Glomerular visceral epithelial cell (primary cell): ENCODE measurements at regions not wholly inside any gene's neighbourhood (a gene's known extent, or its start where the extent isn't known, plus 50 kb on each side); places are given as distances from the start of the nearest gene placed in this dataset.
"Not testable (repeated sequence)": the region's sequence is repeated elsewhere in the genome, so short reads cannot be mapped to it uniquely, and the experiment has no call there.

Experiments used
- DNase-seq: peaks from one replicate; pipeline ENCODE4 v3.0.0-alpha.2; 2016; ENCODE audit errors: extremely low spot score

DNA sequence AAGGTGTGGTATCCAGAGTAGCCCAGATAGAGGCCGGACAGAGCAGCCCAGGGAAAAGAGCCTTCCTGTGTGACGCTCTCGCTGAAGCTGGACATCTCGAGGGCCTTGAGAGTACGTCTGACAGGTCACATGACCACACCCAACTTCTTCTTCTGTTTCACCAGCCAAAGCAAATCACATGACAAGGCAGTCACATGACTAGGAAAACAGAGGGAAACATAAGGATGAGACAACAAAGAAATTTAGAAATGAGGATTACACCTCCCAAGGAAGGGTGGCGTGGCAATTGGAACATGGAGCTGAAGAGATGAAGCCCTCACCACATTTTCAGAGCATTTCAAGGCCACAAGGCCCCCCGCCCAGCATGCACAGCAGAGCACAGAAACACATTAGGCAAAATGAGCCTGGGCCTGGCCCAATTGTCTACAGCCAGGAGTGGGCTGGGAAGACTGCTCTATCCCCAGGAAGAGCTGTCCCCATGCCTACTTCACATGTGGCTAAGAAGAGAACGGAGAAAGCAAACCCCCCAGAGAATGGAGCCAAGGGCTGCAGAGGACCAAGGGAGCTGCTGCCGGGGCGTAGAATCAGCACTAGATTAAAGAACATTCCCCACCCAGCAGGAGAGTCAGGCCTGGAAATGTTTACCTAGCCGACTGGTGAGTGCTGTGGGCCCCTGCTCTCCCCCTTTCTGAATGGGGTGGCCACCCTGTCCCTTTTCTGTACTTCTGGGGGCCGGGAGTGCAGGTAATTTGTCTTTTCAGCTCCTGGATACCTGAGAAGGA is 305.1 kb downstream of the NPHP4 start:
- DNase-seq: no peak

DNA sequence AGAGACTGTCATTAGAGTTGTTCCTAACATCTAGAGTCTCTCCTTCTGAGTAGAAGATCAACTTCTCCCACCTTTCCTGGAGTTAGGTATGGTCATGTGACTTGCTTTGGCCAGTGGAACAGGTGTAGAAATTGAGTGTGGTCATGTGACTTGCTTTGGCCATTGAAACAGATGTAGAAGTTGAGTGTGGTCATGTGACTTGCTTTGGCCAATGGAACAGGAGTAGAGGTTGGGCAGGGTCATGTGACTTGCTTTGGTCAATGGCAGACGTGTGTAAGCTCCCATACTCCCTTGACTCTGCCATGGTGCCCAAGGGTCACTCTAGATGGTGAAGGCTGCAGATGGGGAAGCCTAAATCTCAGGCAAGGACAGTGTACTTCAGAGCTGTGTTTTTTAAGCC is 306.0 kb downstream of the NPHP4 start:
- DNase-seq: no peak

DNA sequence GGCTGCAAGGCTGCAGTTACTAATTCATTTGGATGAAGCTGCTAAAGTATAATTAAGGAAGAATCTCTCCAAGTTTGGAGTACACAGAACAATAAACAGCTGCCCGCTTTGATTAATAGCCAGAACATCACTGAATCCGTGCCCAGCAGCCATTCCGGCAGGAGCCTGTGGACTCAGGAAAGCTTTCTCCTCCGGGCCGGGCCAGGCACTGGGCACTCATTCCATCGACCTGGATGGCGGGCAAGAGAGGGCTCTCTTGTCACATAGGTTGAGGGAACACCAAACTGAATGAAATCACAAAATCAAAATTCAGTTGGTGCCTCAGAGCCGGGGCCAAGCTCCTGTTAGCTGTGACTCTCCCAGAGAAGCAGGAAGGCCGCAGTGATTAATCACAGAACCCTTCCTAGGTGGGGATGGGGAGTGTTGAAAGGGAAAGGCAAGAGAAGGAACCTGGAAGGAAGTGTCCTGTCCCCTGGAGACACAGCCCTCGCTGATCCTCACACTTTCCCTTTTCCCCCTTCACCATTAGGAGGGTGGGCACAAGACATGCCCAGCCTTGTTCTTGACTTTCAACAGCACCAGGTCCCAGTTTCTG is 306.7 kb downstream of the NPHP4 start:
- no peak for DNase-seq

DNA sequence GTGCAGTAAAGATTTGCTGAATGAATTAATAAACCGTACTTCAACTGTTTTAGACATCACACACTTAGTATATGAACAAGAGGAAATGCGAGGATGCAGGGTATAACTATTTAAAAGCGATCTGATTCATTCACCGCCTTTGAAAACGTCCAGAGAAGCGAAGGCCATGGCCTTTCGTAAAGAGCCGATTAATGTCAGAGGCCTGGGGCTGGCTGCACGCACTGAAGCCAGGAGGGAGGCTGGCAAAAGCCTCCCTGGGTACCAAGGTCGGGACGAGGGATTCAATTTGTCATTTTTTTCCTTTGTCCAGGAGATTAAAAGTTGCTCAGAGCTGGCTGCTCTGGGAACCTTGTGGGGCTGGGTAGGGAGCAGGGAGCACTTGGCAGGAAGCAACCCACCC is 307.4 kb downstream of the NPHP4 start:
- DNase-seq: no peak

DNA sequence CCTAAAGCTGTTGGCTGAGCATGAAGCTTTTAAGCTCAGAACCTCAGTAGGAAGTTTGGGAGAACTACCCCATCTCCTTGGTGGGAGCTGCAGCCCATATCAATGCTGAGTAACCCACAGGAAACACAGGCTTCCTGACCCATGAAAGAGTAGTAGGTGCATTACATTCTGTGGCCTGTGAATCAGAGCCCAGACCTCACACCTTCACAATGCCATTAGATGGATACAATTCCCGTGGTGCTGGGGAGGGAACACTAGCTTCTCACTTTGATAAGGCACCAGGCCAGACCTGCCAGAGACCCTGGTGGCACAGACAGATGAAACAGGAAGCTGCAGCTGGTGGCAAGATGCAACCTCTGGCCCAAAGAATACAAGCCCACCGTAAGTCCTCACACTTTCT is 308.8 kb downstream of the NPHP4 start:
- no peak for DNase-seq

DNA sequence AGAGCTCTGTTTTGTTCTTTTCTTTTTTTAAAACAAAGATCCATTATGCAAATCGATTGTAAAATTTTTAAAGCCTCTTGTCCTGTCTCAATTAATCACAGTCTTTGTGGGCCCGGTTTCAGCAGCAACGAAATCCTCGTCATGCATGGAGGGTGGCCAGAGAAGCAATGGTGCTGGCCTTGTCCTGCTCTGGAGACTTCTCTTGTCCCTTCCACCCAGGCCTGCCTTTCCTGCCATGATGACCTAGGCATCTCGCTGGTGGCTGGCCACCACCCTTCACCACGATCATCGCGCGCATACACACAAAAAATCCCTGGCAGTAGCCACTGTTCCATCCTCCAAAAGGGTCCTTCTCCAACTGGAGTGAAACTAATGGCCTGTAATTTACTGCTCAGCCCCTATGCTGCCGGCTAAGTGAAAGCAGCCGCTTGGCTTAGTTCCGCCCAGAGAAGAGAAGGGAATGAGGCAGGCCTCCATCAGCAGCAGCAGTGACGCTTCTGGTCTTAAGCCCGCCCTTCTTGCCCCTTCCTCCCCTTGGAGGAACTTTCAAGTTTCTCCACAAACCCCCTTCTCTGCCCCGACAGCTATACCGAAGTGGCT is 309.5 kb downstream of the NPHP4 start:
- no peak for DNase-seq

DNA sequence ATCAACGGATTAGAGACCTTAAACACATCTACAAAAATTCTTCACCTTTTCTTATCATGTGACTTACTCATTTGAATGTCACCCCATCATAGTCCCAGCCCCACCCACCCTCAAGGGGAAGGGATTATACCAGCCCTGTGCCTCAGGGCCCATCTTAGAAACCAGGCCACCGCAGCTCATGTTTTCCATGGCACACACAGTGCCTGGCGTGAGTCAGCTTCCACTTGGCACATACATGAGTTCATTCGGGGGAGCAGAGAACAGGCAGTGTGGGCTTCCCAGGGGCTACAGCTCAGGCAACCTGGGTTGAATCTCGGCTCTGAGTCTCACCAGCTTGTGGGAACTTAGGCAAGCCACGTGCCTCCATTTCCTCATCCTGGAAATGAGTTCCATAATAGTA is 310.6 kb downstream of the NPHP4 start:
- no peak for DNase-seq

DNA sequence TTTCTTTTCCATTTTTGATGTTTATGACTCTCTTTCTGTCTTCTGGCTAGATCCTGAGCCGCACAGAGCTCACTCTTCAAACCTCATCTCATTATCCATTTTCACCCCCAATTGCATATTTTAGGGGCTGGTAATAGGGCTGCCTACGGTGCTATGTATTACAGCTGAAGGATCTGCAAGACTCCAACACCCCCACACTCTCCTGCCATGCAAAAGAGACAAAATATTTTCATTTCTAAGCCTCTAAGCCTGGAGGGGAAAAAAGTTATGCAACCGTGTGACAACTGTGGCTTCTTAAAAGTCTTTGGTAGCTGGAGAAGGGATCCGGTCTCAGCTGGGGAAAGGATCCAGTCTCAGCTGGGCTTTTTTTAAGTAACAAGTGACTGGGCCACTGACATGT is 311.6 kb downstream of the NPHP4 start:
- no peak for DNase-seq

DNA sequence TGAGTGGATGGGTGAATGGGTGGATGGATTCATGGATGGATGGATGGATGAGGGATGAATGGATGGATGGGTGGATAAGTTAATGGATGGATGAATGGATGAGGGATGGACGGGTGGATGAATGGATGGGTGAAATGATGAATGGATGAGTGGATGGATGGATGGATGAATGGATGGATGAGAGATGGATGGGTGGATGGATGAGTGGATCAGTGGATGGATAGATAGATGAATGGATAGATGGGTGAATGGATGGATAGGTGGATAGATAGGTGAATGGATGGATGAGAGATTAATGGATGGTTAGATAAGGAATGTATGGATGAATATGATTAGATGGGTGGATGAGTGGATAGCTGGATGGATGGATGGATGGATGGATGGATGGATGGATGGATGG is 313.5 kb downstream of the NPHP4 start:
- no peak for DNase-seq

DNA sequence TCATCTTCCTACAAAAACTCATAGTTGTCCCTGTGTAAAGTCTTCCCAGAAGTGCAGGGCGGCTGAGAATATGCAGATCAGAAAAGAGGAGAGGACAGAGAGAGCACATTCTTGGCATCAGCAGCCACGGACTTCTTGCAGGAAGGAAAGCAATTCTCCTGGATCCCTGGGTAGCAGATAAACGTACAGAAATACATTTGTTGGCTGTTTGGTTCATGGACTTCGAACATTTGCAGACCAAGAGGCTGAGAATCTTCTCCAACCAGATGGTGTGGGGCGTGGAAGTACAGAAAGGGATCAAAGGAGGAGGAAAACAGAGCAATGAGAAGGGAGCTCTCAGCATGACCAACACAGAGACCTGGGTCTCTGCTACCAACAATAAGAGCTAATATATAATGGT is 319.9 kb downstream of the NPHP4 start:
- DNase-seq: not testable (repeated sequence)

DNA sequence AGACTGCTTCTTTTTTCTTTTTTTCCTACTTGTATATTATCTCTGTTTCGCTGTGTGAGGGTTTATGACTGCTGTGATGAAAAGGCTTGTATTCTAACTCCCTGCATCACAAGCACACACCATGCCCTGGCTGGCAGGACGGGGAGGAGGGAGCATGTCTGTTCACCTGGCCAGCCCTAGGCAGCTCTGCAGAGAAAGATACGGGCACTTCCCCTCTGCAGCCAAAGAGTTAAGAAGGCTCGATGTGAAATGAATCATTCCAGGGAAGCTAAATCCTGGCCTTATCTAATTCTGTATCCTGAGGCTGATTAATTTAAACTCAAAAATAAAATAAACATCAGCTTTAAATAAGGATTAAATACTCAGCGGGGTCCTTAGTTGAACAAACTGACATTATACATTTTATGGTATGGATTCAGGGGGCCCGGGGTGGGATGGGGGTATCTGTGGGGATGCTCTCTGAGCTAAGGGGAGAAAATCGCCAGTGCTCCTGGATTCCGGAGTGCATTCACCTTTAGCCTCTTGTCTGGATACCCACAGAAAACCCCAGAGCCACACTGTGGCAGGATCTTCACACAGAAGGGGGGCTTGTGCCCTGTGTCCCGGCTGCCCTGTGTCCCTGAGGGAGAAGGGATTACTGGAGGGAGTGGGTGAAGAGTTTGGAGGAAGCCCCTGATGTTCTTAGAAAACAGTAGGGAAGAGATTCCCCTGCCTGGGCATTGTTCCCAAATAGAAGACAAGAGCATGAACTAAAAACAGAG is 321.5 kb downstream of the NPHP4 start:
- DNase-seq: no peak

DNA sequence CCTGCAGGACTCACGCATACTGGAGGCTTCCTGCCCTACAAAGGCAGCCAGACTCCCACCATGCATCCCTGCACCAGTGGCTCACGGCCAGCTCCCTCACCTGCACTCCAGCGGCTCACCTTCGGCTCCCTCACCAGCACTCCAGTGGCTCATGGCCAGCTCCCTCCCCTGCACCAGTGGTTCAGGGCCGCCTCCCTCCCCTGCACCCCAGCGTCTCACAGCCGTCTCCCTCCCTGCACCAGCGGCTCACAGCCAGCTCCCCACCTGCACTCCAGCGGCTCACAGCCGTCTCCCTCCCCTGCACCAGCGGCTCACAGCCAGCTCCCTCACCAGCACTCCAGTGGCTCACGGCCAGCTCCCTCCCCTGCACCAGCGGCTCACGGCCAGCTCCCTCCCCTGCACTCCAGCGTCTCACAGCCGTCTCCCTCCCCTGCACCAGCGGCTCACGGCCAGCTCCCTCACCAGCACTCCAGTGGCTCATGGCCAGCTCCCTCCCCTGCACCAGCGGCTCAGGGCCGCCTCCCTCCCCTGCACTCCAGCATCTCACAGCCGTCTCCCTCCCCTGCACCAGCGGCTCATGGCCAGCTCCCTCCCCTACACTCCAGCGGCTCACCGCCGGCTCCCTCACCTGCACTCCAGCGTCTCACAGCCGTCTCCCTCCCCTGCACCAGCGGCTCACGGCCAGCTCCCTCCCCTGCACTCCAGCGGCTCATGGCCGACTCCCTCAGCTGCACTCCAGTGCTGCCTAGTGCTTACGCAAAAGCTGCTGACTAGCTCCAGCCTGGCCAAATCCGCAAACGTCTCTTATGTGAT is 324.5 kb downstream of the NPHP4 start:
- no peak for DNase-seq

DNA sequence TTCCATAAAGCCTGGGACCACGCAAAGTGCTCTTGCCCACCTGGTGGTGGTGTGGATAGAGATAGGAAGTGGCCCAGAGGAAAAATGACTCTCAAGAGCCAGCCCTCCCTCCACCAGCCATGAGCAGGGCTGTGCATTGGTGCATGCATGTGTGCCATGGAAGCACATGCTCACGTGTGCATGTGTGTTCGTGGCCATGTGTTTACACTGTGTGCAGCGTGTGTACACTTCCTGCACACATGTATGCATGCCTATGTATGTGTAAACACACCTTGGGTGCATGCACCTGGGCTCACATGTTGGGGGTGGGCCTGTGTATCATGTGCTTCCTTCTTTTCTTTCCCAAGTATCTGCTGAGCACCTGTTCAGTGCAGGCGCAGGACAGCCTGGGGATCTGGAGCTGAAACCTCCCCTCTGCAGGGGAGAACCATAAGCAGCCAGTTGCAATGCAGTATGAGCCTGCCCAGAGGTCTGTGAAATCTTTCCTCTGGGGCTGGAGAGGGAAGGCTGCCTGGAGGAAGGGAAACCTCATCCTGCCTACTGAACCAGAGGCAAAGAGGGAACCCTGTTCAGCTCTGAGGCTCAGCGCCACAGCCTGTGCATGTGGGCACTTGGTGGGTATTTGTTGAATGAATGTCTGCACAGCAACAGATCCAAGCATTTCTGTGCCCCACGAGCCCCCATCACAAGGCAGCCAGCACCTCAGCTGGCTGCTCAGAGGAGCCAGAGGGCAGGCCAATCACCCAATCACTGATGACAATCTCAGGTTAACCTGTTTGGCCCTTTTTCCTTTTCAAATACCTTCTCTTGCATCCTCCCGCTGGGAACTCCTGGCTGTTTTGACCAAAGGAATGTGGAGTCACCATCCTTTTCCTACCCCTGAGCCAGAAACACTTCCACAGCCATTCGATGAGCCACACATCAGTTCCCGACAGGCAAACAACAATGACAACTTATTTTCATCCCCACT is 327.0 kb downstream of the NPHP4 start:
- no peak for DNase-seq

DNA sequence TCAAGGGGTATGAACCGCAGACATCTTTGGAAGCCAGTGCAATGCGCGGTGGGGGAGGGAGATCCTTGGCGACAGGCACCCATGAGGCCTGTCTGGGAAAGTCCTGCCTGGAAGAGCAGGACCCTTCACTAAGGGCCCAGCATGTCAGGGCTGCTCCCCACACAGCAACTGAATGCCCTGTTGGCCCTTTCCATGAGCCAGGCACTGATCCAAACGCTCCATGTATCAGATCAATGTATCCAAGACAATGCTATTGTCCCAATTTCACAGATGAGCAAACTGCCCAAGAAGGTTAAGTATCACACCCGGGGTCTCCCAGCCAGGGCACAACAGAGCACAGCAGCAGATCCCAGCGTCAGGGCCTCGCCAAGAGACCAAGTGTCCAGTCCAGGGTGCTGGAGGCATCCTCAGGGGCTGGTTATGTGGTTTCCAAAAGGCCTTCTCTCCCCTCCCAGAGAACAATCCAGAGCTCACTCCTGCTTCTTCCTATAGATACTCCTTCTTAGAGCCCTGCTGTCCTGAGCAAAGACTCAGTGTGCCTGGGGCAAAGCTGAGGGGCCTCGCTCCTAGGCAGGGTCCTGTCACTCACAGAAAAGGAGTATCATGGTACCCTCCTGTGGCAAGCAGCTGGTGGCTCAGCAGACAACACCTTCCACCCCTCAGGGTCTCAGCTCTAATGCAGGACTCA is 328.0 kb downstream of the NPHP4 start:
- DNase-seq: no peak

DNA sequence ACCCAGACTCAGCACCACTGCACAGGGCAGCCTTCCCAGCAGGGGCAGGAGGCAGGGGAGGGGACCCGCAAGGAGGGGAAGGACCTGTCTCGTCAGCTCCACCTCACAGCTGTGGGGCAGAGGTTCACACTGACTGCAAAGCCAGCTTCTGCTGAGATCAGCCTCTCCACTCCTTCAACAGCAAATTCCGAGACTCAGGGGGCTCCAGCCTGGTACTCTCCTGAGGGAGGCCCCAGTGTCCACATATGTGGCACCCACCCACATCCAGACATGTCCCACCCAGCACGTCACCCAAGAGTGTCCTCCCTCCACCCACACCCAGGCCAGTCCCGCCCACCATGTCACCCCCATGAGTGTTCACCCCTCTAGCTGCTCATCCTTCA is 329.5 kb downstream of the NPHP4 start:
- DNase-seq: no peak

DNA sequence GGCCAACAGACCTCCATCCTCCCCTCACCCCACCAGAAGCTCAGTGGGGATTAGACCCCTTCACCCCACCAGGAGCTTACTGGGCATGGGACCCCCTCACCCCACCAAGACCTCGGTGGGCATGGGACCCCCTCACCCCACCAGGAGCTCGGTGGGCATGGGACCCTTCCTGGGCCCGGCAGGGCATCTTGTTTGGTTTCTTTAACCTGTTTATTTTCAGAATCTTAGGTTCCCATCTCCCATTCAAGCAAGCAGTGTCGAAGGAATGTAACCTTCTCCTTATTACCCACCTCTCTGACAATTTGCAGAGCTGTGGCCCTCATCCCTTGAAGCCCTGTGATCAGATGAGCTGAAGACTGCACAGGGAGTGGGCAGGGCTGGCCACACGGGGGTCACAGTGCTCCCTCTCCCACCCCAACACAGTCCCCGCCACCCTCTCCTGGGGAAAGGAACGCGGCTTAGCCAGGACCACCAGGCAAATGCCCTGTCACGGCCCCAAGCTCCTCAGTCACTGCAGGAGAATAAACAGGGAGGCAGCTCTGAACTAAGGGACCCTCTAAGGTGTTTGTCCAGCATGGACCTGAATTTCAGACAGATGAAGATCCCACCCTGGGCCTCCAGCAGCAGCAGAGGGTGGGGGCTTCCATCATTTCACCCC is 330.0 kb downstream of the NPHP4 start:
- no peak for DNase-seq

DNA sequence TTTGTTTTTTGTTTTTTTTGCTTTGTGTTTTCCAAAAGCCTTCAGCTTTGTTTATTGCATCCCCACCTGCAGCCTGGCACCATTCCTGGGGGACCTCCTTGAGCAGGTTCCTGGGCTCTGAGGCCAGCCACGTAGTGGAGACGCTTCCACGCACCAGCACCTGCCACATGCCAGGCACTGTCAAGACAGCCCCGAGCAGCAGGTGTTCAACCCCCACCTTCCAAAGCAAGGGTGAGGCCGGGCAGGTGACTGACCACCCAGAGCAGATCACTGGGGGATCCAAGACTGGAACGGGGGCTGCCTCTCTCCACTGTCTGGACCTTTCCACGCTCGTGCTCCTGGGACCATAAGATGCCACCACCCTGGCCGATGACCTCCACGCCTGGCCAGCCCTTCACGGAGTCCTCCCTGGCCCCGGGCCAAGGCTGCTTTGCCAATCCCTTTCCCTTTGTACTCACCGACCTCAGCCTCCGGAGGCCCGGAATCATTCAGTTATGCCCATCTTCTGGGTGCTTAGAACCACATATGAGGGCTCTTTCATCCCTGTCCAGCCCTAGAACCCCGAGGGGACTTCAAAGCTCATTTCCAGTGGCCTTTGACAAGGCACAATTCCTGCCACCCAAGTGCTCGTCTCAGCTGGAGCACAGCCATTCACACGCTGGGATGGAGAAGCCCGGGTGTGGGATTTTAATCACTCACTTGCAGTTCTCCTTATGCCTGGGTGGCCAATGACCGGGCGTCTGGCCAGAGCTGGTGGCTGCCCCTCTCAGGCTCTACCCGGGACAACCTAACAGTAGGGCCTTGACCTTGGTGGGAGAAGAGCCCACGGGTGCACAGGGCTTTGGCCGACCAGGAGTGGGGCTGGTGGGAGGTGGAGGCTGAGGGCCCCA is 330.8 kb downstream of the NPHP4 start:
- no peak for DNase-seq

DNA sequence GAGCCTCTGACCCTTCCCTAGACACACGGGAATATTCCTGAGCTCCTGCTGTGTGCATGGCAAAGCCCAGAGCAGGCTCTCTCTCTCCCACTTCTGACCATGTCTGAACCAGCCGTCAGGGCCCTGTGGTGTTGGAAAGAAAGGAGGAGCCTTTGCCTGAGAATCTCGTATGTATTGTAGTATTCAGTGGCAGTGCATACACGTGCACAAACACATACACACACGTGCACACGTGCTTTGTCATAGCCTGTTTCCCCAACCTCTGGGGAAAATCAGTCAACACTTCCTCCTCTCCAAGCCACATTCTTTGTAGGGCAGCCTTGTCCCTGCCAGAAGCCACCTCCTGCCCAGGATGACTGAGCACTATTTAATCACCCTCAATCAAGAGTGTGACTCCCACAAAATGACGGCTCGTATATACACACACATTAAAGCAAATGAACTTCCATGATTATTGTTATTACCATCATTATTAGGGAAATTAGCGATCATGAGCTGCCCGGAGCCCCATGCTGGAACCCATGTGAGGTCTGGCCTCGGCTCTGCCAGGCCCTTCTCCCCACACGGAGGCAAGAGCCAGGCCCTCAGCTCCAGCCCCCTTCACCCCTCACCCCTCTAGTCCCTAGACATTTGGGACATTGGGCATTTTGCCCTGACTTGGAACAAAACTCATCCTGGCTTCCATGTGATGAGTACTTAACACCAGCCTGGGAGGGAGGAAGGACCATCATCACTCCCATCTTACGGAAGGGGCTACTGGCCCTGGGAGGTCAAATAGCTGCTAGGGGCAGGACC is 331.9 kb downstream of the NPHP4 start:
- DNase-seq: no peak
